GM13976 (cell line): ENCODE measurements at regions not wholly inside any gene's neighbourhood (a gene's known extent, or its start where the extent isn't known, plus 50 kb on each side); places are given as distances from the start of the nearest gene placed in this dataset.
A peak's percentile ranks its signal among the peaks of the same experiment; 100 is the strongest.
"Not testable (repeated sequence)": the region's sequence is repeated elsewhere in the genome, so short reads cannot be mapped to it uniquely, and the experiment has no call there.

Source experiments
- DNase-seq: peaks from one replicate; pipeline ENCODE4 v3.0.0; 2012; ENCODE audit warnings: low spot score
- in situ Hi-C: fragments of 300-500 bp; cut with MboI; formaldehyde crosslinking; loops from one replicate; pipeline ENCODE4 v1.12.0; 2022; ENCODE audit warnings: low sequenced_read_pairs, mixed read lengths, inconsistent platforms; ENCODE audit not compliant: unreplicated experiment
- TF ChIP-seq, protein P1 (sequence below): IDR thresholded peaks from 2 replicates; pipeline ENCODE4 v1.5.1; 2012; ENCODE audit warnings: borderline replicate concordance, mild to moderate bottlenecking; ENCODE audit not compliant: insufficient read depth; ENCODE audit errors: extremely low read depth, missing control alignments, control extremely low read depth

DNA sequence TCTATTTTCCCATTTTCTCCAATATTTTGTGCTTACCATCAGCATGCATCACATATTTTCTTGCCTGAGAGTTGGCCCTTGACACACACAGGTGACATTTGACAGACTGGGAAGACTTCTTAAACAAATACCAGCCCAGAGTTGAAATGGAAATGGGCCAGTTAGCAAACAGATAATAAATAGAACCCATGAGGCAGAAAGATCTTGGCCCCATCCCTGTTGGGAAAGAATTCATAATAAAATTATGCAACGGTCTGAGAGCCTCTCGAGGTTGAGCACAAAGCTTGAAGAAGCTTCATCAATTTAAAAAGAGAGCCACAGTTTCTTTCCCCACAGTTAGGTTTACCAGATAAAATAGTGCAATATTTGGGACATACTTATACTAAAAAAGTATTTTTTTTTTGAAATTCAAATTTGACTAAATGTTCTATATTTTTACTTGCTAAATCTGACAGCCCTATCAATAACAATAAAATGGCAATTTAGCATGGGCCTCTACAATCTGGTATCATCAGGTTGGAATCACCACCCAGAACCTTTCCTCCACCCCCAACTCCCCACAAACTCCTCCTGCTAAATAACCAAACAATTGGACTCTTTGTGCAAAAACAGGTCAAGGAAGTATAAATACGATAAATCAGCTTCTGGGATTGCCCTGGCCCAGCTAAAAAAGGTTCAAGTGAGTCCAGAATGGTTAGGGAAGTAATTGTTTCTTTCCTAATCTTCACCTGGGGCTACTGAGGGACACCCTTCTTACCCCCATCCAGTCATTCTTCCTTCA is 129.8 kb downstream of the CD164 start:
- peak; percentile 3 for DNase-seq
- in situ Hi-C loops, result no loop called here
- TF ChIP-seq, protein P1, sequence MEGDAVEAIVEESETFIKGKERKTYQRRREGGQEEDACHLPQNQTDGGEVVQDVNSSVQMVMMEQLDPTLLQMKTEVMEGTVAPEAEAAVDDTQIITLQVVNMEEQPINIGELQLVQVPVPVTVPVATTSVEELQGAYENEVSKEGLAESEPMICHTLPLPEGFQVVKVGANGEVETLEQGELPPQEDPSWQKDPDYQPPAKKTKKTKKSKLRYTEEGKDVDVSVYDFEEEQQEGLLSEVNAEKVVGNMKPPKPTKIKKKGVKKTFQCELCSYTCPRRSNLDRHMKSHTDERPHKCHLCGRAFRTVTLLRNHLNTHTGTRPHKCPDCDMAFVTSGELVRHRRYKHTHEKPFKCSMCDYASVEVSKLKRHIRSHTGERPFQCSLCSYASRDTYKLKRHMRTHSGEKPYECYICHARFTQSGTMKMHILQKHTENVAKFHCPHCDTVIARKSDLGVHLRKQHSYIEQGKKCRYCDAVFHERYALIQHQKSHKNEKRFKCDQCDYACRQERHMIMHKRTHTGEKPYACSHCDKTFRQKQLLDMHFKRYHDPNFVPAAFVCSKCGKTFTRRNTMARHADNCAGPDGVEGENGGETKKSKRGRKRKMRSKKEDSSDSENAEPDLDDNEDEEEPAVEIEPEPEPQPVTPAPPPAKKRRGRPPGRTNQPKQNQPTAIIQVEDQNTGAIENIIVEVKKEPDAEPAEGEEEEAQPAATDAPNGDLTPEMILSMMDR, result no peak

DNA sequence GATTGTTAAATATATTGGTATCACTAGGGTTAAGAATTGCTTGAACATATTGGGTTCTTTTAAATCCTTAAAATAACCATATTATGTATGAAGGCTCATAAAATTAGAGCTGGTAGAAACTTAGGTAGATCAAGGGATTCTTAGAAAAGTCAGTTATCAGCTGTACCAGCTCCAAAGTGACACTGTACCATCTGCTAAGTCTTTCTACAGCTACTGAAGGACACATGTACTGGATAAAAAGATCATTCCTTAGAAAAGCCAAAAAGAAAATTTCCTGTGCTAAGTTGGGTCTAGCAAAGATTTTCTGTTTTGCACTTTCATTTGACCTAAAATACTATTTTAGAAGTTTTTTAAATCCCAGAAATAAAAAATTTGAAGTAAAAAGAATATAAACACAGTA is 130.4 kb downstream of the CD164 start:
- TF ChIP-seq, protein P1, result no peak
- DNase-seq, result peak; percentile 1
- in situ Hi-C loops, result no loop called here

DNA sequence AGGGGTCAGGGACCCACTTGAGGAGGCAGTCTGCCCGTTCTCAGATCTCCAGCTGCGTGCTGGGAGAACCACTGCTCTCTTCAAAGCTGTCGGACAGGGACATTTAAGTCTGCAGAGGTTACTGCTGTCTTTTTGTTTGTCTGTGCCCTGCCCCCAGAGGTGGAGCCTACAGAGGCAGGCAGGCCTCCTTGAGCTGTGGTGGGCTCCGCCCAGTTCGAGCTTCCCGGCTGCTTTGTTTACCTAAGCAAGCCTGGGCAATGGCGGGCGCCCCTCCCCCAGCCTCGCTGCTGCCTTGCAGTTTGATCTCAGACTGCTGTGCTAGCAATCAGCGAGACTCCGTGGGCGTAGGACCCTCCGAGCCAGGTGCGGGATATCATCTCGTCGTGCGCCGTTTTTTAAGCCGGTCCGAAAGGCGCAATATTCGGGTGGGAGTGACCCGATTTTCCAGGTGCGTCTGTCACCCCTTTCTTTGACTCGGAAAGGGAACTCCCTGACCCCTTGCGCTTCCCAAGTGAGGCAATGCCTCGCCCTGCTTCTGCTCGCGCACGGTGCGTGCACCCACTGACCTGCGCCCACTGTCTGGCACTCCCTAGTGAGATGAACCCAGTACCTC is 131.6 kb downstream of the CD164 start:
- not testable (repeated sequence) for DNase-seq

DNA sequence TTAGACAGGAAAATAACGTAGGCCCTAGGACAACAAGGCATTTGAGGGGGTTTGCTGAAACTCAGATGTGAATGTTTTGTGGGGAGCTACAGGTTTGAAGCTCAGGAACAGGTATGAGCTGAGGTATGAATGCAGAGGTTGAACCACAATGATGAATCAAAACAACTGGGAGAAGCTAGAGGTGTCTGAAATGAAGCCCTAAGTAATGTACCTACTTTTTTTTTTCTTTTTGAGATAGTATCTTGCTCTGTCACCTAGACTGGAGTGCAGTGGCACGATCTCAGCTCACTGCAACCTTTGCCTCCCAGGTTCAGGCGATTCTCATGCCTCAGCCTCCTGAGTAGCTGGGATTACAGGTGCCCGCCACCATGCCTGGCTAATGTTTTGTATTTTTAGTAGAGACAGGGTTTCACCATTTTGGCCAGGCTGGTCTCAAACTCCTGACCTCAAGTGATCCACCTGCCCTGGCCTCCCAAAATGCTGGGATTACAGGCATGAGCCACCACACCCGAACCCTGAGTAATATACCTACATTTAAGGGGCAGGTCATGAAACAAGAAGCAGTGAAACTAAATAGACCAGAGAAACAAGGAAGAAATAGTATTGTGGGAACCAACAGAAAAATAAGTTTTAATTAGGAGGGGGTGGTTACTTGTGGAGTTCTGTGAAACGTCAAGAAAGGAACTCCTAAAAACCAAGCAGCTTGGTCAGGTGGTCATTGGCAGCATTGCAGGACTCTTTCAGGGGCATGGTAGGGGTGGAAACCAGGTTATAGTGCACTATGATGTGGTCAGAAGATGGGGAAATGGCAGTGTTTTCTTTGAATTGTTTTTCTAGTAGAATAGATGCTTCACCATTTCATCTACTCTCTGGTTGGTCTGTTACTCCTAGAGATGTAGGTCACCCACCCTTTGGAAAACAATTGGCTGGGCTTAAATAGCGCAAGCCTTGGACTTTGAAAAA is 138.1 kb downstream of the CD164 start:
- TF ChIP-seq, protein P1, result no peak
- DNase-seq, result no peak
- in situ Hi-C loops, result no loop called here

More for the DNA sequence above, 131.6 kb downstream of the CD164 start:
- in situ Hi-C loops, result not testable (repeated sequence)

GRCh38 chr6:109242925-109243324 is 139.3 kb downstream of the CD164 start:
- DNase-seq, result no peak
- in situ Hi-C loops, result no loop called here
- TF ChIP-seq, protein P1, result no peak

GRCh38 chr6:109242029-109242428 is 140.2 kb downstream of the CD164 start:
- TF ChIP-seq, protein P1, result no peak
- in situ Hi-C loops, result no loop called here
- DNase-seq, result no peak

DNA sequence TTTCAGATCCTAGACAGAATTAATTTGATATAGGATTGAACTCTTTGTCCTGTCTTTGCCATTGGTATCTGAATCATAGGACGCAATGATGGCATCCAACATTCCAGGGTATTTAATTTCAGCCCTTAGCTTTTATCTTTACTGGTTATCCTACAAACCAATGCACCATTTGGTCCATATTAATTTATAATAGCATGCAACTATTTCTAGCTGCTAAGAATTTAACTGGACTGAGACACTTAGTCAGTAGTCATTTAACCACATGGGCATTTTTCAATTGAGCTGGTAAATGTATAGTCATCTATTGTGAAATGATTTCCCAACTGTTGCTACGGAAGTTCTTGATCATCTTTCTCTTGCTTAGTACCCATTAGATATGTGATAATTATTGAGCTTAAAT is 141.1 kb downstream of the CD164 start:
- no peak for DNase-seq
- in situ Hi-C loops, result no loop called here
- TF ChIP-seq, protein P1, result no peak
